ENCODE measurements at regions not wholly inside any gene's neighbourhood (a gene's known extent, or its start where the extent isn't known, plus 50 kb on each side); places are given as distances from the start of the nearest gene placed in this dataset.

- Histone ChIP-seq H3K9me3 (ENCODE audit: severe bottlenecking) (no peaks in the 10 kb centered on the region), H3K36me3 (ENCODE audit: low read depth) (no peaks in the 10 kb centered on the region), H3K27me3 (ENCODE audit: insufficient read depth, poor library complexity, severe bottlenecking) (no peaks in the 10 kb centered on the region), H3K27ac (ENCODE audit: poor library complexity, severe bottlenecking) (no peak overlapping the region), H3K4me3 (ENCODE audit: severe bottlenecking) (no peak overlapping the region), H3K4me1 (ENCODE audit: insufficient read depth, poor library complexity, severe bottlenecking) (no peaks in the 10 kb centered on the region)
- no peak for DNase-seq (ENCODE audit: low spot score)
- ATAC-seq (ENCODE audit: low read depth) = no peak
- no peak for TF ChIP-seq CTCF (IDR thresholded peaks at IDR 0.05; ENCODE audit: poor library complexity, severe bottlenecking)
Measured at GRCh38 chr2:4090668-4091630, 387.6 kb downstream of the DCDC2C start.

- no peak overlapping the region for H3K27ac ChIP-seq (ENCODE audit: poor library complexity, severe bottlenecking)
- H3K4me1 ChIP-seq (ENCODE audit: insufficient read depth, poor library complexity, severe bottlenecking) = no peaks in the 10 kb centered on the region
- no peaks in the 10 kb centered on the region for H3K9me3 ChIP-seq (ENCODE audit: severe bottlenecking)
- ATAC-seq (ENCODE audit: low read depth) (no peak), DNase-seq (ENCODE audit: low spot score) (no peak)
- no peaks in the 10 kb centered on the region for H3K27me3 ChIP-seq (ENCODE audit: insufficient read depth, poor library complexity, severe bottlenecking)
- H3K36me3 ChIP-seq (ENCODE audit: low read depth) = no peaks in the 10 kb centered on the region
- H3K4me3 ChIP-seq (ENCODE audit: severe bottlenecking) = no peak overlapping the region
- TF ChIP-seq CTCF (IDR thresholded peaks at IDR 0.05; ENCODE audit: poor library complexity, severe bottlenecking) = no peak
Measured at GRCh38 chr2:4091869-4092268, 388.5 kb downstream of the DCDC2C start.

DNA sequence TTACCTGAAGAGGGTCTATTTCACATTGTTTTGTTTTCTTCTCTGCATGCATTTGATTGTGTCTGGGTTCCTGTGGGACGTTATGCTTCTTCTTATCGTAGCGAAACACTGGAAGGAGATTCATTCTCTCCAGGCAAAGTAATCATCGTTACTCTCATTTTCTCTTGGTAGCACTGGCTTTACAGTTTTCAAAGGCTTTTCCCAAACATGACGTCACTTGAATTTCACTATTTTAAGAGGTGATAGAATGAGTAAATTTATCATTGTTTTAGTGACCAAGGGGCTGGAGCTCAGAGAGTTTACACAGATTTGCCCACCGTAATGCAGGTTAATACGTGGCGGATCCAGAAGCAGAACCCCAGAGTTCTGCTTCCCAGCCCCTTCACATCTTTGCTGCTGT is 391.4 kb downstream of the DCDC2C start:
- Histone ChIP-seq H3K36me3 (ENCODE audit: low read depth) (no peaks in the 10 kb centered on the region), H3K4me3 (ENCODE audit: severe bottlenecking) (no peak overlapping the region), H3K27me3 (ENCODE audit: insufficient read depth, poor library complexity, severe bottlenecking) (no peaks in the 10 kb centered on the region), H3K27ac (ENCODE audit: poor library complexity, severe bottlenecking) (no peak overlapping the region), H3K4me1 (ENCODE audit: insufficient read depth, poor library complexity, severe bottlenecking) (no peaks in the 10 kb centered on the region), H3K9me3 (ENCODE audit: severe bottlenecking) (no peaks in the 10 kb centered on the region)
- DNase-seq (ENCODE audit: low spot score) = no peak
- ATAC-seq (ENCODE audit: low read depth) = no peak
- no peak for TF ChIP-seq CTCF (IDR thresholded peaks at IDR 0.05; ENCODE audit: poor library complexity, severe bottlenecking)

DNA sequence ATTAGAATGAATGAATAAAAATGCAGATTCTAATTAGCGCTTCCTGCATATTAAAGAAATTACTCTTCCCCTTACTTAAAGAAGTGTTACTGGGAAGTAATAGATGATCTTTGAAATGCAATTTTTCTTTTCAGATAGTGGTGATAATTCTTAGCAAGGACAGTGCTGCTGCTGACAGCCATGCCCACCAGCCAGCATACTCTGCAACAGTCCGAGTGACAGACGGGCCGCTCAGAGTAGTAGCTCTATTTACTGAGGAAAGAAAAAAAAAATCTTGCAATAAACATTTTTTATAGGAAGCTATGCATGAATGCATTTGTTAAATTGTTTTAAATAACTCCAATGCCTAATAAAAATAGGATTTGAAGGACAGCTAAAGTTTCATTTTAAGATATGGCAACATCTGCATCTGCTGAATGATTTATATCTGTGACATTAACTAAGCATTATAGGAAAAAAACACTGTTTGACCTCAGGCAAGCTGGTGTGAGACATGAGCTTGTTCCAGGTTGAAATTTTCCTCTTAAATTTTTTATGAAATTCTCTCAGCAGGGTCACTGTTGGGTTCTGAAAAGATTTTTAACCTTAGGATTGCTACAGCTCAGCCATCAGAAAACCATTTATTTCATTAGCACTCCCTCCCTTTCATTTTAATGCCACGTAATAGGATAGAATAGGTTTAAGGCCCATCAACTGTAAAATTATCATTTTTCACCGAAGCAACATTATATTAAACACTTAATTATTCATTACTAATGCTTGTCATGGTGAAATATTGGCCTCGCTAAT is 393.8 kb downstream of the DCDC2C start:
- H3K27ac ChIP-seq (ENCODE audit: poor library complexity, severe bottlenecking) = no peak overlapping the region
- no peaks in the 10 kb centered on the region for H3K9me3 ChIP-seq (ENCODE audit: severe bottlenecking)
- DNase-seq (ENCODE audit: low spot score) = no peak
- no peak for TF ChIP-seq CTCF (IDR thresholded peaks at IDR 0.05; ENCODE audit: poor library complexity, severe bottlenecking)
- no peak overlapping the region for H3K4me3 ChIP-seq (ENCODE audit: severe bottlenecking)
- ATAC-seq (ENCODE audit: low read depth) = no peak
- no peaks in the 10 kb centered on the region for H3K27me3 ChIP-seq (ENCODE audit: insufficient read depth, poor library complexity, severe bottlenecking)
- no peaks in the 10 kb centered on the region for H3K36me3 ChIP-seq (ENCODE audit: low read depth)
- no peaks in the 10 kb centered on the region for H3K4me1 ChIP-seq (ENCODE audit: insufficient read depth, poor library complexity, severe bottlenecking)
